HepG2 (cell line): ENCODE measurements at regions not wholly inside any gene's neighbourhood (a gene's known extent, or its start where the extent isn't known, plus 50 kb on each side); places are given as distances from the start of the nearest gene placed in this dataset.

ENCODE experiments used
- ATAC-seq: fragments of 200-7000 bp; cut with Tn5 transposase; 3 replicates; pipeline ENCODE4 v1.9.1; 2020; ENCODE audit warnings: mild to moderate bottlenecking, moderate library complexity
- BruUV-seq: library from RNA; stranded (reverse); fragments of 400-500 nt; replicated peaks from 2 replicates; lab custom pipeline; 2021; lab: Mats Ljungman, UMichigan
- CTCF ChIA-PET: fragments of 300-600 bp; formaldehyde crosslinking; extraction: SDS; loops from one replicate; lab custom pipeline; 2021; ENCODE audit warnings: low total read pairs, inconsistent platforms, low intra/inter-chr PET ratio; lab: Yijun Ruan, JAX
- POLR2A ChIA-PET: fragments of 350-600 bp; sonication (Branson Sonifier 250); formaldehyde crosslinking; loops from one replicate; lab custom pipeline; 2020; ENCODE audit warnings: antibody characterized with exemption, inconsistent platforms; lab: Yijun Ruan, JAX
- DNase-seq: peaks from one replicate; pipeline ENCODE4 v3.0.0-alpha.2; 2015; ENCODE audit warnings: low spot score
- FAIRE-seq: peaks from 3 replicates; lab custom pipeline; 2011; peaks lifted over from hg19 to GRCh38; lab: Jason Lieb, UNC
- H2AFZ ChIP-seq: one replicate; pipeline ENCODE4 v1.6.1; 2011; ENCODE audit warnings: low read length, inconsistent platforms
- H3K27ac ChIP-seq: fragments of 300-600 bp; 3 replicates; pipeline ENCODE4 v1.8.0; 2011; ENCODE audit warnings: mixed run types, mild to moderate bottlenecking, mixed read lengths, low read length, inconsistent platforms; ENCODE audit not compliant: insufficient read depth; ENCODE audit errors: extremely low read length
- H3K27me3 ChIP-seq, 2 experiments: fragments of 200-600 bp in 1 of 2; 2 replicates in 1 of 2; 3 replicates in 1 of 2; pipeline versions ENCODE4 v1.6.0 to v1.8.0; 2011; ENCODE audit warnings: low read length in 2 of 2, mild to moderate bottlenecking in 2 of 2, moderate library complexity in 2 of 2, inconsistent platforms in 1 of 2; ENCODE audit not compliant: insufficient read depth in 2 of 2, control insufficient read depth in 1 of 2
- H3K36me3 ChIP-seq, 2 experiments: fragments of 200-600 bp in 1 of 2; replicated peaks in 1 of 2; 2 replicates in 1 of 2; 3 replicates in 1 of 2; pipeline versions ENCODE4 v1.5.1 to v1.8.0; 2011; ENCODE audit warnings: low read length in 2 of 2, inconsistent platforms in 1 of 2; ENCODE audit not compliant: insufficient read depth in 2 of 2, control insufficient read depth in 1 of 2
- H3K4me1 ChIP-seq: 2 replicates; pipeline ENCODE4 v1.5.1; 2012; ENCODE audit warnings: low read length, inconsistent platforms; ENCODE audit not compliant: insufficient read depth
- H3K4me2 ChIP-seq: 2 replicates; pipeline ENCODE4 v1.6.0; 2011; ENCODE audit warnings: low read depth, low read length, inconsistent platforms
- H3K4me3 ChIP-seq, 3 experiments: fragments of 200-600 bp in 1 of 3; sonication (generic), shearing (Covaris generic) in 1 of 3; replicated peaks in 1 of 3; 2 replicates each; pipeline ENCODE4 v1.5.1; 2011 to 2016; ENCODE audit warnings: low read length in 3 of 3, inconsistent platforms in 2 of 3, low read depth in 2 of 3, mild to moderate bottlenecking in 2 of 3, control low read depth in 1 of 3, mixed read lengths in 1 of 3; ENCODE audit not compliant: insufficient read depth in 1 of 3
- H3K79me2 ChIP-seq: one replicate; pipeline ENCODE4 v1.6.1; 2011; ENCODE audit warnings: low read length, inconsistent platforms; ENCODE audit not compliant: insufficient read depth
- H3K9ac ChIP-seq: 2 replicates; pipeline ENCODE4 v1.6.0; 2011; ENCODE audit warnings: mild to moderate bottlenecking, low read depth, low read length, inconsistent platforms; ENCODE audit not compliant: insufficient read depth
- H3K9me3 ChIP-seq: 2 replicates; pipeline ENCODE4 v1.5.1; 2012; ENCODE audit warnings: mild to moderate bottlenecking, low read length
- H4K20me1 ChIP-seq: 2 replicates; pipeline ENCODE4 v1.6.0; 2011; ENCODE audit warnings: inconsistent platforms, mild to moderate bottlenecking, low read length, moderate library complexity; ENCODE audit not compliant: insufficient read depth
- CENPT ChIP-seq: sonication (generic); formaldehyde crosslinking; IDR thresholded peaks from 2 replicates; pipeline ENCODE4 v1.8.0; 2022; ENCODE audit warnings: low read depth, mild to moderate bottlenecking, moderate library complexity, missing genetic modification reagents
- FLYWCH1 ChIP-seq: sonication (generic); formaldehyde crosslinking; IDR thresholded peaks from 2 replicates; pipeline ENCODE4 v1.8.1; 2023; ENCODE audit warnings: mild to moderate bottlenecking, missing genetic modification reagents
- FOXA1 ChIP-seq, 2 experiments: fragments of 450-650 bp in 1 of 2; sonication (generic) in 1 of 2; formaldehyde crosslinking in 1 of 2; IDR thresholded peaks; 2 replicates each; pipeline versions ENCODE4 v1.4.0 to v1.6.1; 2016 to 2020; ENCODE audit warnings: missing genetic modification reagents in 1 of 2
- HOXA3 ChIP-seq: sonication (generic); formaldehyde crosslinking; IDR thresholded peaks from 2 replicates; pipeline ENCODE4 v1.5.0; 2020; ENCODE audit warnings: missing genetic modification reagents
- MEF2D ChIP-seq: sonication (generic); formaldehyde crosslinking; IDR thresholded peaks from 2 replicates; pipeline ENCODE4 v1.5.1; 2020; ENCODE audit warnings: mild to moderate bottlenecking, missing genetic modification reagents
- NR2F2 ChIP-seq: IDR thresholded peaks from 2 replicates; pipeline ENCODE4 v1.6.1; 2012; ENCODE audit warnings: low read depth, inconsistent platforms, borderline replicate concordance
- RBAK ChIP-seq: sonication (generic); formaldehyde crosslinking; IDR thresholded peaks from 2 replicates; pipeline ENCODE4 v1.5.1; 2020; ENCODE audit warnings: mild to moderate bottlenecking, missing genetic modification reagents
- RFX3 ChIP-seq: IDR thresholded peaks from 2 replicates; pipeline ENCODE4 v1.6.1; 2016; ENCODE audit warnings: missing biosample characterization, missing genetic modification reagents
- ZNF101 ChIP-seq: sonication (generic); formaldehyde crosslinking; IDR thresholded peaks from 2 replicates; pipeline ENCODE4 v1.4.0; 2020; ENCODE audit warnings: mild to moderate bottlenecking, low read depth, missing genetic modification reagents, borderline replicate concordance
- ZNF251 ChIP-seq: sonication (generic); formaldehyde crosslinking; IDR thresholded peaks from 2 replicates; pipeline ENCODE4 v1.9.0; 2021; ENCODE audit warnings: mild to moderate bottlenecking, missing genetic modification reagents
- ZNF282 ChIP-seq: fragments of 450-650 bp; IDR thresholded peaks from 2 replicates; pipeline ENCODE4 v1.6.1; 2018; ENCODE audit not compliant: partially characterized antibody
- ZNF329 ChIP-seq: sonication (generic); formaldehyde crosslinking; IDR thresholded peaks from 2 replicates; pipeline ENCODE4 v1.9.0; 2021; ENCODE audit warnings: low read depth, mild to moderate bottlenecking, missing genetic modification reagents
- ZNF547 ChIP-seq: sonication (generic); formaldehyde crosslinking; IDR thresholded peaks from 2 replicates; pipeline ENCODE4 v1.5.1; 2020; ENCODE audit warnings: mild to moderate bottlenecking, missing genetic modification reagents
- ZNF589 ChIP-seq: sonication (generic); formaldehyde crosslinking; conservative IDR thresholded peaks from 2 replicates; pipeline ENCODE4 v1.8.0; 2022; ENCODE audit warnings: mild to moderate bottlenecking, moderate library complexity, missing genetic modification reagents
- ZSCAN25 ChIP-seq: sonication (generic); formaldehyde crosslinking; IDR thresholded peaks from 2 replicates; pipeline ENCODE4 v1.8.0; 2022; ENCODE audit warnings: mild to moderate bottlenecking, missing genetic modification reagents
- WGBS: methylation state at CpG from one replicate; pipeline ENCODE4 v1.1.6; 2017; ENCODE audit warnings: low lambda C conversion rate; 5-methylcytosine and 5-hydroxymethylcytosine counted together
- in situ Hi-C: cut with HindIII; loops from 2 replicates; pipeline ENCODE4 v1.10.0; 2017; ENCODE audit warnings: low pct_unique_long_range_greater_than_20kb; ENCODE audit not compliant: extremely low pct_ligation_motif_present
- intact Hi-C: fragments of 100-400 bp; cut with micrococcal nuclease; formaldehyde crosslinking; loops from one replicate; pipeline ENCODE4 v1.10.0; 2022; ENCODE audit not compliant: unreplicated experiment
- TF ChIP-seq, protein P1 (sequence below): sonication (generic); formaldehyde crosslinking; IDR thresholded peaks from 2 replicates; pipeline ENCODE4 v1.5.1; 2020; ENCODE audit warnings: missing genetic modification reagents, mild to moderate bottlenecking, borderline replicate concordance
- TF ChIP-seq, protein P2 (sequence below): sonication (generic); formaldehyde crosslinking; IDR thresholded peaks from 2 replicates; pipeline ENCODE4 v1.5.1; 2020; ENCODE audit warnings: missing genetic modification reagents, mild to moderate bottlenecking, borderline replicate concordance
- TF ChIP-seq, protein P3 (sequence below): sonication (generic); formaldehyde crosslinking; IDR thresholded peaks from 2 replicates; pipeline ENCODE4 v1.4.0; 2020; ENCODE audit warnings: missing genetic modification reagents
- TF ChIP-seq, protein P4 (sequence below): fragments of 450-650 bp; IDR thresholded peaks from 2 replicates; pipeline ENCODE4 v1.6.1; 2016

GRCh38 chrX:99469439-99469838, 940.6 kb downstream of the PCDH19 start:
- WGBS: 0% methylated on average over 1 of the region's 3 CpGs
- H4K20me1 ChIP-seq: no peaks in the 10 kb centered on the region
- TF ChIP-seq RBAK (CRISPR knock-in tag) (no peak), ZNF329 (CRISPR knock-in tag) (no peak), FLYWCH1 (CRISPR knock-in tag) (no peak), FOXA1 (IDR thresholded peaks at IDR 0.05) (no peak), FOXA1 (CRISPR knock-in tag; IDR thresholded peaks at IDR 0.05) (no peak), MEF2D (CRISPR knock-in tag) (no peak), ZNF589 (CRISPR knock-in tag) (no peak), NR2F2 (no peak), ZNF282 (no peak), ZSCAN25 (CRISPR knock-in tag) (no peak), ZNF251 (CRISPR knock-in tag) (no peak), ZNF547 (CRISPR knock-in tag) (no peak), RFX3 (CRISPR knock-in tag) (no peak), CENPT (CRISPR knock-in tag) (no peak), ZNF101 (CRISPR knock-in tag) (no peak), HOXA3 (CRISPR knock-in tag) (no peak)
- TF ChIP-seq, protein P1, sequence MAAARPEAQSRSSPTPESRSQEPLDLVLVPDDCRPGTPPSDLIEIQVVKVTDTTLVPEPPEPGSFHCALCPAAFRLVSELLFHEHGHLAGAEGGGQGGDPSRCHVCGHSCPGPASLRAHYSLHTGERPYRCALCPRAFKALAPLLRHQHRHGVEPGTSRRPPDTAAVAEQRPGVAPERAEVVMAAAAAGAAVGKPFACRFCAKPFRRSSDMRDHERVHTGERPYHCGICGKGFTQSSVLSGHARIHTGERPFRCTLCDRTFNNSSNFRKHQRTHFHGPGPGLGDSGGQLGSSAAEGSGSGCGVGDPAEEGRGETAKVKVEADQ (CRISPR knock-in tag): no peak
- TF ChIP-seq, protein P2, sequence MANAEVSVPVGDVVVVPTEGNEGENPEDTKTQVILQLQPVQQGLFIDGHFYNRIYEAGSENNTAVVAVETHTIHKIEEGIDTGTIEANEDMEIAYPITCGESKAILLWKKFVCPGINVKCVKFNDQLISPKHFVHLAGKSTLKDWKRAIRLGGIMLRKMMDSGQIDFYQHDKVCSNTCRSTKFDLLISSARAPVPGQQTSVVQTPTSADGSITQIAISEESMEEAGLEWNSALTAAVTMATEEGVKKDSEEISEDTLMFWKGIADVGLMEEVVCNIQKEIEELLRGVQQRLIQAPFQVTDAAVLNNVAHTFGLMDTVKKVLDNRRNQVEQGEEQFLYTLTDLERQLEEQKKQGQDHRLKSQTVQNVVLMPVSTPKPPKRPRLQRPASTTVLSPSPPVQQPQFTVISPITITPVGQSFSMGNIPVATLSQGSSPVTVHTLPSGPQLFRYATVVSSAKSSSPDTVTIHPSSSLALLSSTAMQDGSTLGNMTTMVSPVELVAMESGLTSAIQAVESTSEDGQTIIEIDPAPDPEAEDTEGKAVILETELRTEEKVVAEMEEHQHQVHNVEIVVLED: no peak
- TF ChIP-seq, protein P3, sequence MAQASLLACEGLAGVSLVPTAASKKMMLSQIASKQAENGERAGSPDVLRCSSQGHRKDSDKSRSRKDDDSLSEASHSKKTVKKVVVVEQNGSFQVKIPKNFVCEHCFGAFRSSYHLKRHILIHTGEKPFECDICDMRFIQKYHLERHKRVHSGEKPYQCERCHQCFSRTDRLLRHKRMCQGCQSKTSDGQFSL: no peak
- TF ChIP-seq, protein P4, sequence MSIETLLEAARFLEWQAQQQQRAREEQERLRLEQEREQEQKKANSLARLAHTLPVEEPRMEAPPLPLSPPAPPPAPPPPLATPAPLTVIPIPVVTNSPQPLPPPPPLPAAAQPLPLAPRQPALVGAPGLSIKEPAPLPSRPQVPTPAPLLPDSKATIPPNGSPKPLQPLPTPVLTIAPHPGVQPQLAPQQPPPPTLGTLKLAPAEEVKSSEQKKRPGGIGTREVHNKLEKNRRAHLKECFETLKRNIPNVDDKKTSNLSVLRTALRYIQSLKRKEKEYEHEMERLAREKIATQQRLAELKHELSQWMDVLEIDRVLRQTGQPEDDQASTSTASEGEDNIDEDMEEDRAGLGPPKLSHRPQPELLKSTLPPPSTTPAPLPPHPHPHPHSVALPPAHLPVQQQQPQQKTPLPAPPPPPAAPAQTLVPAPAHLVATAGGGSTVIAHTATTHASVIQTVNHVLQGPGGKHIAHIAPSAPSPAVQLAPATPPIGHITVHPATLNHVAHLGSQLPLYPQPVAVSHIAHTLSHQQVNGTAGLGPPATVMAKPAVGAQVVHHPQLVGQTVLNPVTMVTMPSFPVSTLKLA: no peak
- no peaks in the 10 kb centered on the region for H3K79me2 ChIP-seq
- no peaks in the 10 kb centered on the region for H3K4me1 ChIP-seq
- no peak for ATAC-seq
- ChIA-PET POLR2A (no interaction called here), CTCF (no interaction called here)
- no peak overlapping the region for H3K9ac ChIP-seq
- no TSS peak for BruUV-seq
- H3K4me3 ChIP-seq: no peak overlapping the region
- no peaks in the 10 kb centered on the region for H3K27me3 ChIP-seq
- H3K27ac ChIP-seq: no peak overlapping the region
- H2AFZ ChIP-seq: no peak overlapping the region
- no peaks in the 10 kb centered on the region for H3K36me3 ChIP-seq
- FAIRE-seq: no peak
- in situ Hi-C loops: no loop called here
- intact Hi-C loops: no loop called here
- no peaks in the 10 kb centered on the region for H3K9me3 ChIP-seq
- DNase-seq: no peak
- H3K4me2 ChIP-seq: no peak overlapping the region
